Kasumi-1 (cell line): ENCODE measurements at regions not wholly inside any gene's neighbourhood (a gene's known extent, or its start where the extent isn't known, plus 50 kb on each side); places are given as distances from the start of the nearest gene placed in this dataset.

Source experiments
- DNase-seq, 2 experiments: peaks; one replicate each; lab custom pipeline; 2025; lab: John Stamatoyannopoulos, UW

DNA sequence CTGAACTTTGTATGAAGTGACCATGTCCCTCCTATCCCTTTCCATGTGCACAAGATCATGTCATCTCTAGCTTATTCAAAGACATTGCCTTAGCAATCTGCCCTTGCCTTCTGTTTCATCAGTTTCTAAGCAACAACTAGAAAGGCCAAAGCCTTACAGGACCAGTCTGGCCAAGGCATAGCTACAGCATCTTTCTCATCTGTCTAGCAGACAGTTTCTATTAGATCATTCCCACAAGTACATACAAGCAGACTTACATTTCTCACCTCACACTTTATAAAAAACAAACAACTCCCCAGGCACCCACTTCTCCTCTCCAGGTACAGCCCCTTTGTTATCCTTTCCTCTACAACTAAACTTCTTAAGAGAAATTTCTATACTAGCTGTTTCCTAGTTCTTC is 188.7 kb upstream of the AADAT start:
- DNase-seq: no peak

DNA sequence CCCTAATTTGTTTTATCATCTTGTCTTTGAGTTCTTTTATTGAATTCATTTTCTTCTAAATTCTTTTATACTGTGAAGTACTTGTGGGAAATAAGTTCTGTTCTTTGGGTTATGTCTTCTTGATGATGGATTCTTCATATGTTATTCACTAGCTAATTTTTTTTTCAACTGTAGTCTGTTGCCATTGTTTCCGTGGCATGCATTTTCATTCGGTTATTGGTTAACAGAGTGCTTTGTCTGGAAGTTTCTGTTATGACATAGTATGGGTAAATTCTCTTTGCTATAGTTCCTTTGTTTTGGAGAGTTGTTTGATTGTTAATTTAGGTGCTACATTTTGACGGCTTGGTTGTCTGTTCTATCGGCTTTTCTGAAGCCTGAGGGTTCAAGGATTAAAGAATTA is 184.9 kb upstream of the AADAT start:
- DNase-seq: no peak

DNA sequence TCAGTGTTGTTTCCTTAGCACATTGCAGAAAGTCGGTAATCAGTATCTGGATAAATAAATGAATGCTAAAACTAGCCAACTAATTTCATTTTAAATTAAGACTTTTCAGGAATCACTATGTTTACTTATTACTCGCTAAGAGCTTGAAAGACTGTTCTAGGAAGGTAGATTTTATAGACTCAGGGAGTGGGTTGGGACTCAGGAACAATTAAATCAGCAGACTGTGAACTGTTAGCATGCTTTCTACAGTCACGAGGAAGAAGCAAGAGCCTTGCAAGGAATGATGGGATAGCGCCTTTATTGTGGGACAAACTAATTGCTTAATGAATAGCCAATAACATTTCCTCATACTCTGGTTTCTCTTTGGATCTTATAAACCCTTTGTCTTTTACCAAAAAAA is 183.2 kb upstream of the AADAT start:
- no peak for DNase-seq

DNA sequence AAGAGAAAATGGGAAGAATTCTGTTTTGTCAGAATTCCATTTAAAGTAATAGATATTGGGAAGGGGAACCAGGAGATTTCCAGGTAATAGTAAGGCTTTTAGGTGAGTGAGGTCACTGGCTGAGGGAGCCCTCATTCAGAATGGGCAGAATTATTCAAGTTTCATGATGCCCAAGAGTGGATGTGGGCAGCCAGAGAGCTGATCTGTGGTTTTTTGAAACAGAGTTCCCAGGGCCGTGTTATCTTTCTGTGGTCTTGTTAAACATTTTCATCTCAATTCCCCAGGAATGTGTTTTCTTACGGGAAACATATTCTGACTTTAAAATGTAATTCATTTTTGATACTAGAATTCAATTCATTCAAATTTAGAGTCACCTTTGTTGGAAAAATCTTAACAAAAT is 182.0 kb upstream of the AADAT start:
- DNase-seq: no peak

DNA sequence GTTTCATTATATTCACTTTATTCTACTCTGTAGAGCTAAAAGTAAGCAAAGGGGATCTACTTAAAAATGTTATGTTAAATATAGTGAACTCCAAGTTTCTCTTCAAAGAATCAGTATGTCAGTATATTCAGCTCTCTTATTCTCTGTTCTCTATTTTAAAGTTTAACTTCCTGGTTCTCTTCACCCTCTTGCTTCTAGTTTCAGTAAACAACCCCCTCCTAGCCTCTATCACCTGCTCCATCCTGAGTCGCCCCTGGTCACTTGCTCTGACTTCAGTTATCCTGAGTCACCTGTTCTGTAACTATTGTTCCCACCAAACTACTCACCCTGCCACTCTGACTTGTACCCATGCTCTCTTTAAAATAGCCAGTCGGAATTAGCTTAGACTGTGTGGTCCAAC is 180.9 kb upstream of the AADAT start:
- DNase-seq: no peak

DNA sequence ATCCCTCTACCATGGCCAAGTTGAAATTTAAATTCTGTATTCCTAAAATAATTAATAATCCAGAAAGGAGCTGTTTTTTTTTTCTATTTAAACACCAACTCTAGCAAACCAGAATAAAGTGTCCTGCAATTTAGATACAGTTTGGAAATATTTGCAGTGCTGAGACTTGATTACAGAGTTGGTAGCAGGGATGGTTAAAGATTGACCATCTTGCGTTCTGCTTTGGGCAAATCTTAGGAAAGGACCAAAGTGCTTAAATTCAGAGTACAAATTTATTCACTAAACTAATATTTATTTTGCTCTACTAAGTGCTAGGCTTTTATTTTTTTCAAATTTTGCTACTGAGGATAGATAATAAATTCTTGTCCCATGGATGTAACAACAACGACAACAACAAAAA is 180.2 kb upstream of the AADAT start:
- DNase-seq: no peak

DNA sequence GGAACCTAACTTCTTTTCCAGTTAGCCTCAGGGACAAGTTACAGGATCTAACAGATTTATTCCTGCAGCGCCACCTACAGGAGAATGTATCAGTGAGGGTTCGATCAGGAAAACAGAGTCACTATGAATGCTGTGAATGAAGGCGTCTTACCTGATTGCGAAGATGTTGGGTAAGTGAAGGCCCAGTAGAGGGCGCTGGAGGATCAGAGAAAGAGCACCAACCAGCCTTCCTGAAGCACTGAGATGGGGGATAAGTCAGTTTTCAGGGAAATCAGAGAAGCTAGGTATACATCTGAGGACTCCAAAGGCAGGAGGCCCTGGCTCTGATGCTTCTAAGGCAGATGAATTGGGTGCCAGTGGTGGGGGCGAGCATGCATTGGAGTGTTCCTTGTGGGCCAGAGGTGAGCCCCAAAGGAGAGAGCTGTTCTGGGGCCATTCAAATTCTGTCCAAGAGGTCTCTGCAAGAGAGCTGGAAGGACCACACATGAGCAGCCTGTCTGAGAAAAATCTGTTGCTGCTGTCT is 169.9 kb upstream of the AADAT start:
- peak; percentile 94 to 98 for DNase-seq

DNA sequence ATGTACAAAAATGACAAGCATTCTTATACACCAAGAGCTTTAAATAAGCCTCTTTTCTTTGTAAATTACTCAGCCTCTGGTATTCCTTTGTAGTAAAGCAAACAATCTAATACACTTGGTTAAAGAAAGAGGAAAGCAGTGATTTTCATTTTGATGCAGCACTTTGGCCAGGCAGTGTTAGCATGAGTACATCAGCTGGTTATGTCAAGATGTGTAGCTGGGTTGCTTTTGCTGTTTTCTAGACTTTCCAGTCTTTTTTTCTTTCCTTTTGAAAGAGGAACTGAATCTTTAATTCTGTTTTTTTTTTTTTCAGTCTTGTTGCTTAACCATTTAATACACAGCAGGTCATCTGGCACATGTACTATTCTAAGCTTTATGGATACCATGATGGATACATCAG is 167.1 kb upstream of the AADAT start:
- DNase-seq: no peak

DNA sequence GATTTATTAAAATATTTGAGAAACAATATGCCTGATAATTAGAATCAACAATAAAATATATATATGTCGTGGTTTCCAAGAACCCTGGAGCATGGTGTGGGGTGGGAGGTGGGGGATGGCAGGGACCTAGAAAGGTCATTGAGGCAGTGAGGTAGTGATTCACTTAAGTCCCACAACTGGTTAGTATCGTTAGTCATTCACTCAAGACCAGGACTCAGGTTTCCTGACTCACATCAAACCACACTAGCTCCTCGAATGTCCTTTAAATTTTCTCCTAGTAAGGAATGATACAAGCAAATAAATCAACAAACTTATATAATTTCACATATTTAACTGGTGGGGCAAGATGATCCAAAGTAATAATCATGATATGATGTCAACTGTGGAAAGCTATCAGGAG is 158.8 kb upstream of the AADAT start:
- DNase-seq: no peak

DNA sequence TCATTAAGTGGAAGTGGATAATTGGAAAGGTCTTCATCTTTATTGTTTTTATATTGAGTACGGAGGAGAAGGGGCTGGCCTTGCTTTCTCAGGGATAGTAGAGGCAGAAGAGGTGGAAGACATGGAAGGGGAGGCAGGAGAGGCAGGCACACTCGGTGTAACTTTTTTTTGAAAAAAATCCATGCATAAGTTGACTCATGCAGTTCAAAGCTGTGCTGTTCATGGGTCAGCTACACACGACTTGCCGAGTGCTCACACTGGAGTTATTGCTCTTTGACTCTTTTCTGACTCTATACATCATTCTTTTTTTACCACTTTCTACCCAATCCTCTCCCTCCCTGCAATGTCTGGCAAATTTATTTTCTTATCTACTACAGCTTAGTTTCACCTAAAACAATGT is 158.3 kb upstream of the AADAT start:
- no peak for DNase-seq

DNA sequence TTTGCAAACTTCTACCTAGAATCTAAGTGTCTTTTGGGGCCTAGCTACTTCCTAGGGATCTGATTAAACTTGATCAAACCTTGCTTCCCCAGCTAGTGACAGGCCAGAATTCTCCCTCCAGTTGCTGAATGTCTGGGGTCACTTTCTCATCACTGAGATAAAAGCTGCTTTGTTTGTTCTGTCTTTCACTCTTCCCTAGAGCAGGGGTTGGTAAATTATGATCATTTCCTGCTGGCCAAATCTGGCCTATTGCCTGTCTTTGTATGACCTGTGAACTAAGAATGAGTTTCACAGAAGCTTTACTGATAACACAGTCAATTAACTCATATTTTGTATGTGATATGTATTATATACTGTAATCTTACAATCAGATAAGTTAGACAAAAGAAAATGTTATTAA is 157.8 kb upstream of the AADAT start:
- no peak for DNase-seq

DNA sequence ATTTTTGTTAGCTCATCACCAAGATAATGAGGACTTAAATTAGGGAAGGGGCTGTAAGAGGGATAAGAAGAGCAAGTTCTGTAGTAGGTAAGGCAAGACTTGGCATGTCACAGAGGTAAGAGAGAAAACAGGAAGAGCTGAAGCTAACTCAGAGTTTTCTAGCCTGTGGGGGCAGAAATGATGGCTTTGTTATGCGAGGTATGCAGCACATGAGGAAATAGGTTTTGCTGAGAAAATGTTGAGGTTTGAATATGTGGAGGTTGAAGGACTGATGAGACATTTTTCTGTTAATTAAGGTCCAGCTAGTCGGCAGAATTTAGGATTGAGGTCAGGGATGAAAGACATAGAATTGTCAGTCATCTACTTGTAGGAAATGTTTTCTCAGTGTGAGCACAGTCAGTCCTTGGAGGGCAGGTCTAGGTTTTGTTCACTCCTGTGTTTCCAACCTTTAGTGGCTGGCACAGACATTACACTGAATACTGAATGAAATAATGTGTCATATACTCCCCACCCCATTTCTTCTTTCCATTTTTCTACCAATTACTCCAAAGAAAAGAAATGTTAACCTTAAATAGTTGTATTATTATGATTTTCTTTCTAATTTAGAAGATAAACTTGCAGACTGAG is 154.0 kb upstream of the AADAT start:
- no peak for DNase-seq

DNA sequence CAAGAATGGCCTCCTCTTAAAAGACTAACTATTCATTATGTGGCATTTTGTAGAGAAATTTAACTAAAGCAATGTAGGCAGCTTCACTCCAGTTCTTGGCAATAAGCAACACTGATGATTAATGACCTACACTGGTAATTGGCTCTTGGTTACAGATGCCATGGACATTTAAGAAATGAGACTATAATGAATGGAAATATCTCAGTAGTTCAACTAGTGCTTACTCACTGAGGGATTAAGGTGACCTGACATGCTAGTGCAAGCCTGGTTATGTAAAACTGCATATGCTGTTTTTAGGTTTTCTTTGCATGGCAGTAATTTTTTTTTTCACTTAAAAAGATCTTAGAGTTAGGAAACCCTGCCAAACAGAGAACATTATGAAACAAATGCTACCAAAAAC is 152.7 kb upstream of the AADAT start:
- DNase-seq: no peak

DNA sequence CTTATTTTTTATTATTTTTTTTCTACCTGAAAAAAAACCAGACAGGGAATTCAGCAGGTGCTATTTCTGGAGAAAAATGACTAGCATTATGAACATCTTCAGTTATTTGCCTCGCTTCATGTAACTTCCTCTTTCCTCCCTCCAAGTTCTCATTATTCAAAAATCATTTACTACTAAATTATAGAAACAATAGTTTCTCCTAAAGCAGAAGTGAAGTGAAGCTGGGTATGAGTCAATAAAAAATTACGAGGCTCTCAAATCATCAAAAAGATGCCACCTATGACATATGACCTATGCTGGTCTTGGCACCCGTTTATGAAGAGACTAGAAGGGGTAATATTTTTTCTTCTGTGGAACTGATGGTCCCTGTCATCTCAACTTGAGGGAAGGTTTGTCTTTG is 145.0 kb upstream of the AADAT start:
- peak; percentile 36 to 44 for DNase-seq

DNA sequence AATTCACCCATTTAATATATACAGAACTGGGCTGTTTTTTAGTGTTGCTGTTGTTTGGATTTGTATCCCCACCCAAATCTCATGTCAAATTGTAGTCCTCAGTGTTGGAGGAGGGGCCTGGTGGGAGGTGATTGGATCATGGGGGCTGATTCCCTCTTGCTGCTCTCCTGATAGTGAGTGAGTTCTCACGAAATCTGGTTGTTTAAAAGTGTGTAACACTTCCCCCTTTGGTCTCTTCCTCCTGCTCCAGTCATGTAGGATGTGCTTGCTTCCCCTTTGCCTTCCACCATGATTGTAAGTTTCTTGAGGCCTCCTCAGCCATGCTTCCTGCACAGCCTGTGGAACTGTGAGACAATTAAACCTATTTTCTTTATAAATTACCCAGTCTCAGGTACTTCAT is 141.6 kb upstream of the AADAT start:
- DNase-seq: peak; percentile 30 to 34

DNA sequence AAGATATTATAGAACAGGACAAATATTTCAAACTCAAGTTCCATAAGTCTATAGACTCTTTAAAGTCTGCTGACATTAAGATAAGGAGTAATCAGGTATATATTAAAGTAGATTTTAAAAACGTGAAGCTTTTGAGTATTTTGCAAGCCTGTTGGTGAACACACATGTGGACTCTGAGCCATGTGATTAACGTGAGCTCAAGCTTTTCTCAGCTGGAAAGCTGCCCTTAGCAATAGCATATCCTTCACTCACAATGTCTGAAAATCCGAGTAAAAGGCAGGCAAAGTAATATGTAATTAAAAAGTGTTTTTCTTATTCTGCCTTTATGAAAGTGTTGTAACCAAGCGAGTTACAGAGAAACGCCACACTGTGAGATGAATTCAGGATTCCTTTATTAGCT is 140.5 kb upstream of the AADAT start:
- DNase-seq: no peak

DNA sequence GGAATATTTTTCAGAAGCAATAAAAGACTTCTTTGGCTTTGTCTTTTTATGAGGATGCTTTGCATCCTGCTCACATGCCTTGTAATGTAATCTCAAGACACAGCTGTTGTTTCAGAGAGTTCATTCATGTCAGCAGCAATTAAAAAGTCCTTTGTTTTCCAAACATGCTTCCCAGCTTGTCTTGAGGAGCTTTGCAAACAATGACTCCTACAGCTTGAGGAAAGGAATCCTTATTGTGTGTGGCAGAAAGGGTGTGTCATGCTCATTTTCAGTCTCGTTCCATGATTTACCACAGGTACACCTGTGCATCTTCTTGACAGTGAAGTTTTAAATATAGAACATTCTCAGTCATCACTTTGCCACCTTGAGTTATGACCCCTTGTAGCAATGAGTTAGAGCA is 139.2 kb upstream of the AADAT start:
- no peak for DNase-seq

DNA sequence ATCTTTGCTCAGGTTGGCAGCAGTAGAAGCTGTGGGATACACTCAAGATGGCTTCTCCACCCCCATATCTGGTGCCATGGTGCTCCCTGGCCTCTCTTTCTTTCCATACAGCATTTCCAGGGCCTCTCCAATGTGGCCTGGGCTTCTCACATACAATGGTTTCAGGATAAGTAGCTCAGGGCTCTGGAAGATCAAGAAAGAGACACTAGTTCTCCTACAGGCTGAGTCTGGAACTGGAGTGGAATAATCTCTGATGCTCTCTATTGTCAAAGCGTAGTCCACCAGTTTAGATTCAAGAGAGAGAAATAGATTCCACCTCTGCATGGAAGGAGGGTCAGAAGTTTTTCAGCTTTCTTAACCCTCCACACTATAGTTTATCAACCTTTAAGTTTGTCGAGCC is 138.2 kb upstream of the AADAT start:
- DNase-seq: peak in 1 of 2 experiments; percentile 17

DNA sequence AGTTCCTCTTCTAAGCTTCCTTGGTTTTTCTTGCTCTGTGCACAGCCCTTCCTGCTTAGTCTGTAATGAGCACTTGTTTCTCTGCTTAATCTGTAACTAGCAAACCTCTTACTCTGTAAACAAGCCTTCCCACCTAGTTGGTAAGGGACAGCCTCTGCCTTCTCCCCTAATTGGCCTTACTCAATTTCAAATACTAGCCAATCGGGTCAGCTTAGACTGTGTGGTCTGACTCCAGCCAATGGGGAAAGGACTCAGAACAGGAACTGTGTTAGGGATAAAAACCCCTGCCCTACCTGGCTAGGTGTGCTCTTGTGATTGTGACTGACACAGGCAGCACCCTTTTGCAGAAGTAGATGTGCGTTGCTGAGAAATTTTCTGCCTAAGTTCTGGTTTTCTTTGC is 136.5 kb upstream of the AADAT start:
- DNase-seq: peak; percentile 49 to 61

DNA sequence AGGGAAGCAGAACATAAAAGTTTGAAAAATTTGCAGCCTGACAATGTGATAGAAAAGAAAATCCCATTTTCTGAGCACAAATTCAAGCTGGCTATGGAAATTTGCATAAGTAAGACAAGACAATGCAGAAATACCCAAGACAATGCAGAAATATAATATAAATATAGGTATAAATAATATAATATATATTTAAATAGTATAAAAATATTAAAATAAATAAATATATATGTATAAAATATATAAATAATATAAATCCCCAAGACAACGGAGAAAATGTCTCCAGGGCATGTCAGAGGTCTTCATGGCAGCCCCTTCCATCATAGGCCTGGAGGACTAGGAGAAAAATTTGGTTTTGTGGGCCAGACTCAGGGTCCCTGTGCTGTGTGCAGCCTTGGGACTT is 125.0 kb upstream of the AADAT start:
- no peak for DNase-seq

DNA sequence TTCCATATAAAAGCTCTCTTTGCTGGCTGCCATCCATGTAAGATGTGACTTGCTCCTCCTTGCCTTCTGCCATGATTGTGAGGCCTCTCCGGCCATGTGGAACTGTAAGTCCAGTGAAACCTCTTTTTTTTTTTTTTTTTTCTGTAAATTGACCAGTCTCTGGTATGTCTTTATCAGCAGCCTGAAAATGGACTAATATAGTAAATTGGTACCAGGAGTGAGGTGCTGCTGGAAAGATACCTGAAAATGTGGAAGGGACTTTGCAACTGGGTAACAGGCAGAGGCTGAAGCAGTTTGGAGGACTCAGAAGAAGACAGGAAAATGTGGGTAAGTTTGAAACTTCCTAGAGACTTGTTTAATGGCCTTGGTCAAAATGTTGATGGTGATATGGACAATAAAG is 124.3 kb upstream of the AADAT start:
- no peak for DNase-seq

DNA sequence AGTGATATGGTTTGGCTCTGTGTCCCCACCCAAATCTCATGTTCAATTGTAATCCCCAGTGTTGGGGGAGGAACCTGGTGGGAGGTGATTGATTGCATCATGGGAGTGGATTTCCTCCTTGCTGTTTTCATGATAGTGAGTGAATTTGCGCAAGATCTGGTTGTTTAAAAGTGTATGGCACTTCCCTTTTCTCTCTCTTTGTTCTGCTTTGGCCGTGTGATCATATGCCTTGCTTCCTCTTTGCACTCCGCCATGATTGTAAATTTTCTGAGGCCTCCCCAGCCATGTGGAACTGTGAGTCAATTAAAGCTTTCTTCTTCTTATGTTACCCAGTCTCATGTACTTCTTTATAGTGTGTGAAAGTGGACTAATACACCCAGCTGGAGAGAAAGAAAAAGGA is 113.0 kb upstream of the AADAT start:
- peak; percentile 88 to 91 for DNase-seq

DNA sequence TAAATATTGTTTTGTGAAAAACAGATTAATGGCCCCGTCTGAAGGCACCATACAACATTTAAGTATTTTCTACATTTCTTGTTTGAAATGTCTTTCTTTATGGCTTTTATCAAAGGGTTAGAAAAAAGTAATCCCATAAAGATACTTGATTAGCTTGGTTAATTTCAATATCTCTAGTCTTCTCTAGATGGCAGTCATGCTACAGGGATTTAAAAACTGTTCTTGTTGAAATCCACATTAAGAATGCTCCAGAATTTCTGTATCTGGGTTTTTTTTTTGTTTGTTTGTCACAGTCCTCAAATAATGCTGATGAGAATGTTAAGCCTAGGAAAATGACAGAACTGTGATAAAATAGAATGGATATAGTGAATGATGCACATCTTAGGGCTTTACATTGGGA is 109.0 kb upstream of the AADAT start:
- DNase-seq: peak; percentile 42 to 45

DNA sequence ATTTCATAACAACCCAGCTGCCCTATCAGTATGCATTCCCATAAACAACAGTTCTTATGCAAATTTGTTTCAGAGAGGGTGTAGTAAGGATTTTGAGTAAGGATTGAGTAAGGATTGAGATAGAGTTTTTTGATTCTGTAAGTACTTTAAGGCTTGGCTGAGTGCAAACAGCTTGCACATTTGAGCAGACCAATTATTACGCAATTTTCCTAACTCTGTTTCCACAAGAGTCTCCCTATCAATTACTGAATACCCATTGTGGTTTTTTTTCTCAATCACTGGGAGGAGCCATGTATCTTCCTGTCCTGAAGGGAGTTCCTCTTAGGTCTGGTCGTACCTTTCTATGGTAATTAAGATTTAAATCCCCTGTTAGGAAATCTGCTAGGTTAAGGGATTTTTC is 105.0 kb upstream of the AADAT start:
- peak; percentile 14 to 31 for DNase-seq

DNA sequence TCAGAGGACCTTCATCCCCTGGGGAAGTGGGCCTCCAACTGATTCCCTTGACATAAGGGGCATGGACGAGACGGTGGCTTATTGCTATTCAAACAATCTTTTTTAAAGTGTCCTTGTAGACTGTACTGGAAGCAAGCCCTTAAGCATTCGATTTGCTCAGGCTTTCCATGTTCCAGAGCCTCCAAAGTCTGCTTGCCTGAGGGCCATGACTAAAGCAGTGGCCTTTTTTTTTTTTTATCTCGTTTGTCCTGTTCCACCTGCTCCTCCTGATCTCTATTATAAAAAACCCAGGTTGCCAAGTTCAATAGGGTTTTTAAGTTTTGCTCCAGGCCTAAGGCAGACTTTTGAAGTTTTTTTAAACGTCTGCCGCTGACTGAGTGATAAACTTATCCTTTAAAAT is 103.7 kb upstream of the AADAT start:
- no peak for DNase-seq
